HG03135 (cell line): ENCODE measurements at regions not wholly inside any gene's neighbourhood (a gene's known extent, or its start where the extent isn't known, plus 50 kb on each side); places are given as distances from the start of the nearest gene placed in this dataset.
"Not testable (repeated sequence)": the region's sequence is repeated elsewhere in the genome, so short reads cannot be mapped to it uniquely, and the experiment has no call there.

Experiments used
- ATAC-seq: cut with Tn5 transposase; IDR thresholded peaks from one replicate; pipeline ENCODE4 v1.9.1; 2021; ENCODE audit warnings: mild to moderate bottlenecking, moderate library complexity; ENCODE audit not compliant: unreplicated experiment

- no peak for ATAC-seq
Observed at GRCh38 chr7:106456329-106456728, 171.5 kb upstream of the NAMPT start.

- no peak for ATAC-seq
Observed at GRCh38 chr7:106452031-106452851, 167.5 kb upstream of the NAMPT start.

DNA sequence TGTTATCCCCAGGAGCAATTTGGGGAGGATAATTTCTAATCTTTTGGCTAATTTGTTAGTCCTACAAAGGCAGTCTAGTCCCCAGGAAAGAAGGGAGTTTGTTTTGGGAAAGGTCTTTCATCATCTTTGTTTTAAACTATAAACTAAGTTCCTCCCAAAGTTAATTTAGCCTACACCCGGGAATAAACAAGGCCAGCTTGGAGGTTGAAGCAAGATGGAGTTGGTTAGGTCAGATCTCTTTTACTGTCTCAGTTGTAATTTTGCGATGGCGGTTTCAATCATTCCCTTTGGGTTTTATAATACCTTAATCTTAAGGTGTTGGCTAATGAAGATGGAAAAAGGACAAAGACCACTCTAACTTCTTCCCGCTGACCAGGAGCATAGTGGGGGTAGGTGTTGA lies 166.4 kb upstream of the NAMPT start:
- no peak for ATAC-seq

- ATAC-seq = no peak
Observed at GRCh38 chr7:106450716-106451115, 165.9 kb upstream of the NAMPT start.

GRCh38 chr7:106448992-106449859 lies 164.4 kb upstream of the NAMPT start:
- no peak for ATAC-seq

DNA sequence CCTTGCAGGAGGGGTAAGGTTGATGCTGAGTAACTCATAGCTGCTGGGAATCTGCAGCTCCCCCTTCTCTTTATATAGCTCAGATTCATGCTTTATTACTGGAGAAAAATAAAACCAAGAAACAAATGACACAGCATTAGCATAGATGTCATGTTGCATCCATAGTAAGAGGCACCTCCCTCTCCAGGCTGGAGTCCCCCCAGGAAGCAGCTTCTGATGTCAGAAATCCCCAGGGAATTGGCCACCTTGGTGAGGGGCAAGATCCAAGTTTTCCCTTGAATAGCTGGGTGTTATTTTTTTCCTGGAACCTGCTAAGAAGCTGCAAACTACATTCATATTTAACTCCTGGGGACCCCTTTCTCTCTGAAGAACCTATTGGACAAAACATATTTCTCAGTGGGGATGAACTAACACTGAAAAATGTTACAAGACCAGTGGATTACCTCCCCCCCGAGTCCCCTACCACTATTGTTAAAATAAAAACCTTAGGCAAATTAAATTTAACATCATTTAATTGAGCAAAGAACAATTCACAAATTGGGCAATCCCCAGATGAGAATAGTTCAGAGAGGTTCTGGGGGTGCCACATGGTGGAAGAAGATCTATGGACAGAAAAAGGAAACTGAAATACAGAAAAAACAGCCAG lies 163.7 kb upstream of the NAMPT start:
- ATAC-seq = no peak

DNA sequence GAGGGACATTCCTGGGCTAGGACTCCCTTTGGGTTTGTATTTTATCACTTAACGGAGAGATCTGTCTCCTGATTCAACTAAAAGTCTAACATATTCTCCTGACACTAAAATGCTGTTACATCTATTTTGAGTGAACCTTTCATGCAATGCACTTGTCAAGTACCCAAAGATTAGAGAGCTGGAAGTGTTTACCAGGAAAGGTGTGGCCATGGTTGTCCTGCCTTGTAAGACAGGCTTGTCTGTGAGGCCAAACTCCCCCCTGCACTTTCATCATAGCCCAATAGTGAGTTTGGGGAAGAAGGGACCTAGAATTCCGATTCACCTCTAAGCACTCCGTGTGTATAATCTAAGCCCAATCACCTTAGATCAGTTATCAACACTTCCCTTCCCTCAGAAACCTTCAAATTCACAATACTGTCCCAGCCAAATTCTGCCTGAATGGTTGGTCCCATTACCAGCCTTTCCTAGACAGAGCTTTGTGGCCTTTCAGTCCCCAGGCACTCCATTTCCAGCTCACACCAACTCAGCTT lies 162.6 kb upstream of the NAMPT start:
- ATAC-seq = no peak

- ATAC-seq = not testable (repeated sequence)
Observed at GRCh38 chr7:106445366-106445765, 160.6 kb upstream of the NAMPT start.

DNA sequence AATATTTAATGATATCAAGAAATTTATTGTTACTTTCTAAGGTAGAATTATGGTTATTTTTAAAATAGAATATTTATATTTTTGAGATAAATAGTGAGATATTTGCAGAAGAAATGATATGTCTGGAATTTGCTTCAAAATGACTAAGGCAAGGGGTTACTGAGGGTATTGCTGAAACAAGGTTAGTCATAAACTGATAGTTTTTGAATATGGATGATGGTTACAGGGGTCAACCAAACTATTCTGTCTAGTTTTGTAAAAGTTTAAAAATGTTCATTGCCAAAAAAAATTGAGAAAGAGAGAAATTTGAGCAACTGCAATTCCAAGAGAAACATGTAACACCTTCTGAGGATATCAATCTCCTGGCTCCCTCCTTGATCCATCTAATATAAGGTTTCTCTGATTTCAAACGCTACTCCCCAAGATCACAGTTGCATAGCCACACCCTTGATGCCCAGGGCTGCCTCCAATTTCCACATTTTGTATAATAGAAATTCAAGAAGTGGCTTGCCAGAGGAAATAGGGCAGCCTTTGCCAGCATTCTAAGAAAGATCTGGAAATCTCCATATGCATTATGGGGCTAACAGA lies 159.4 kb upstream of the NAMPT start:
- ATAC-seq = no peak

DNA sequence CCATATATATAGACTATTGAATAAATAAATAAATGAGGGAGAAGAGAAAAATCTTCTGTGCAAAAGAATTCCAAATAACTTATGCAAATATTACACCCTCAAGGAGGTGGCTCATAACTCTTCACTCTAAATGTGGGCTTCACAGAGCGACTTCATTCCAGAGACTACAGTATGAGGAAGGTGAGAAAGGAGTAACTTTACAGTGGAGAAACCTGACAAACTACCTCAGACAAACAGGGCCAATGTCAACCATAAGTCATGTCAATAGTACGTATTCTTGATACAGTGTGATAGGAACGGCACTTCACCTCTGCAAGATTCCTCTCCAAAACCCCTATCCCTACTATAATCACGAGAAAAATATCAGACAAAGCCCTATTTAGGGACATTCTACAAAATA lies 158.4 kb upstream of the NAMPT start:
- no peak for ATAC-seq

DNA sequence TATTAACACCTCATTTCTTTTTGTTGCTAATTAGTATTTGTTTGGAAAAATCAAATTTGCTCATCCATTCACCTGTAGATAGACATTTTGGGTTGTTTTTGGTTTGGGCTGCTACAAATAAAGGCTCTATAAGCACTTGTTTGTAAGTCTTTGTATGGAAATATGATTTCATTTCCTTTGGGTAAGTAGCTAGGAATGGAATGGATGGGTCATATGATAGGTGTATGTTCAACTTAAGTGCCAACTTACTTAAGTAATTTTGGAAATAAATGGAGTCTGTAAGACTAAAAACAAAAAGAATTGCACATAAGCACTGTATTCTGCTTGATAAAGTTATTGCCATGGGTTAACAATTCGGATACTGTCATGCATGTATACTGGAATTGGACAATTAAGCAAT lies 157.7 kb upstream of the NAMPT start:
- ATAC-seq = no peak

DNA sequence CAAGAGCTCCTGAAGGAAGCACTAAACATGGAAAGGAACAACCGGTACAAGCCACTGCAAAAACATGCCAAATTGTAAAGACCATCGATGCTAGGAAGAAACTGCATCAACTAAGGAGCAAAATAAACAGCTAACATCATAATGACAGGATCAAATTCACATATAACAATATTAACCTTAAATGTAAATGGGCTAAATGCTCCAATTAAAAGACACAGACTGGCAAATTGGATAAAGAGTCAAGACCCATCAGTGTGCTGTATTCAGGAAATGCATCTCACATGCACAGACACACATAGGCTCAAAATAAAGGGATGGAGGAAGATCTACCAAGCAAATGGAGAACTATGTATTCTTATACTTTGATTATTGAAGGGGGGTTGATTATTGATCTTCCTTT lies 156.6 kb upstream of the NAMPT start:
- not testable (repeated sequence) for ATAC-seq

- not testable (repeated sequence) for ATAC-seq
Observed at GRCh38 chr7:106436933-106437332, 152.2 kb upstream of the NAMPT start.

- ATAC-seq = no peak
Observed at GRCh38 chr7:106433377-106433776, 148.6 kb upstream of the NAMPT start.

GRCh38 chr7:106430535-106431455 lies 146.0 kb upstream of the NAMPT start:
- ATAC-seq = no peak

DNA sequence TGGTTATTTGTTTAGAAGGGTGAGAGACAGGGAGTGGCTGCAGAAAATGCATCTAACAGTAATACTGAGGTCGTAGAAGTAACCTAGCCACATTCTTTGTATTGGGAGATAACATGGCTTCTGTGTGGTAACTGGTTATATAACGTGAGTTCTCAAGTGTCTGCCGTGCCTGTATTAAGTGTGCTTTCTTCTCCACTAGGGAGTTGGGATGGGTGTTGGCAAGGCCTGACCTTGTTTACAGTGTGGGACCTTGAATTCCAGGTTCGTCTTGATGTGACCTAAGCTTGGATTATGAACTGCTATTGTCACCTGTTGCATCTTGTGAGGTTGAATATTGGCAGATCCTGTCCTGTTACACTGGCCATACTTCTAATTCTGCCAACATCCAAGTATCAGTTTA lies 145.3 kb upstream of the NAMPT start:
- no peak for ATAC-seq

DNA sequence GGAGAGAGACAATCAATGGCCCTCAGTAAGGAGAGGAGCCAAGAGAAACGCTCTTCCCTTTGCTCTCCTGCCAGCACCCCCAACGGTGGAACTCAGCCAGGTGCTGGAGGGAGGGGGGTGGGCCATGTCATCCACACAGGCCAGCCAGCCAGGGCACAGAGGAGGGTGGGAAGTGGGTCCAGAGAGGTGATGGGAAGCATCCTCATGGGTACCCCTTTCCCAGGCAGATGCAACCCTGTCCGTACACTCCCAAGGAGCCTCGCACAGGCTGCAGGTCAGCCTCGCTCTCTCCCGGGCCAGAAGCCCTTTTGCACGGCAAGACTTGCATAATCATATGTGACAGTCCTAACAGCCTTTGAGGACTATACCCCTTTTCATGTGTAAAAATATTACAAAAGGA lies 142.0 kb upstream of the NAMPT start:
- no peak for ATAC-seq

DNA sequence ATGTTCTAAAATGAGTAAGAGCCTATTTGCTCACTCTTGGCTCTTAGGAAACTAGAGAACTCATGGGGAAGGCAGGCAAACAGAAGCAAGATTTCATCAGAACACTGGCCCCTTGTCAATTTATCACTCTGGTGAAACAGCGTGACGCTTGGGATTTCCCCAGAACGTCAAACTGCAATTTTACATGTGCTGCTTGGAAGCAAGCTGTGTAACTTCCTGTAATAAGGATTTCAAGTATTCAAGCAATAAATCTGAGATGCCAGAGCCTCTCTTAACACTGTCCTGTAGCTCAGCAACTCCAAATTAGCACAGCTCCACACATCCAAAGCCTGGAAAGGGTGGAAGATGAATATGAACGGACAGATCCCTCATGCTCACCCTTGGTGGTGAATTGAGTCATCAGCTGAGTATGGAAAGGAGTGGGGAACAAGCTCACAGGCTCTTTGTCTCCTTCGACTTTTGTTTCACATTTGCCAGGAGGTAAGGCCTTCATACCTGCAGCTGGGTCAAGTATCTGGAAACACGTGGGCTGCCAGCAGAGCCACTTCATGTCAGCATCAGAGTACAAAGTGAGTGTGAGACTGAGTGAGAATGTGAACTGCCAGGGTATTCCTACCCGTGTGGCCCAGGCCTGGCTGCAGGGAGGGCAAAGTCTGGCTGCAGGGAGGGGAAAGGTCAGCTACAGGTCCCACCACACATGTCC lies 140.4 kb upstream of the NAMPT start:
- peak; percentile 78 for ATAC-seq

DNA sequence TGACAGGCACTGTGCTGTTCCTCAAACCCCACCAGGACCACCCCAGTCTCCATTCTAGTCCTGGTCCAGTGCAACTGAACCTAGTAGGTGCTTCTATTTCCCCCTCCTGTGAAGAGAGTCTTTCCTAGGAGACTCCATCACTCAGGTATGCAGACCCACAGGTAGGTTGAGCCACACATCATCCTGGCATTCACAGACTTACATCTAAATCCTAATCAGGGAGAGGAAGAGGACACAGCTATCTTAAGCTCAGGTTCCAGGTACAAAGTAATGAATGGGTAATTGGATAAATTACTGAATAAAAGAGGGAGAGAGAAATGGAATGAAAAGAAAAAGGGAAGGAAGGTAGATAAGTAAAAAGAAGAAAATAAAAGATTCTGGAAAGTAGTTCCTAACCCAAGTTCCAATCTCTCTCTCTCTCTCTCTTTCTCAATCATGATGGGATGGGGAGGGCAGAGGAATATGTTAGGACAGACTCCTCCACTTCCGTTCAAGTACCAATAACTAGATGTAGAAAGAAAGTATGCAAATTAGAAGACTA lies 139.8 kb upstream of the NAMPT start:
- peak; percentile 2 for ATAC-seq
